GM03348 (cell line): ENCODE measurements at regions not wholly inside any gene's neighbourhood (a gene's known extent, or its start where the extent isn't known, plus 50 kb on each side); places are given as distances from the start of the nearest gene placed in this dataset.

ENCODE experiments used
- DNase-seq: peaks from one replicate; pipeline ENCODE4 v3.0.0; 2012; ENCODE audit warnings: low spot score

DNA sequence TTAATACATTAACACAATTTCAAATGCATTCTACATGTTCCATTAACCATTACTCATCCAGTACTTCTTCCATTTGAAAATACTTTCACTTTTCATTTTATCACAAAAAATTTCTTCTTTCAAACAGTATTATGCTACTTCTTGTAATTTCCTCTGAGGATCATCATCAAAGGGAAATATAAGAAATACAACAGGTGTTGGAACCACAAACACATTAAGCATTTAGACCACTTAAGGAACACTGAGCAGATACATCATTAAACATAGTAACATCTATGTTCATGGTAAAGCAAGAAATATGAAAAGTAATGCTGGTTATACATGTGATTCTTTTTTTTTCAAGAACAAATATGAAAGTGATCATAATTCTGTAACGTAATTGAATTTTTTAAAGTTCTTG lies 2207.0 kb downstream of the ARAP2 start:
- DNase-seq: no peak

DNA sequence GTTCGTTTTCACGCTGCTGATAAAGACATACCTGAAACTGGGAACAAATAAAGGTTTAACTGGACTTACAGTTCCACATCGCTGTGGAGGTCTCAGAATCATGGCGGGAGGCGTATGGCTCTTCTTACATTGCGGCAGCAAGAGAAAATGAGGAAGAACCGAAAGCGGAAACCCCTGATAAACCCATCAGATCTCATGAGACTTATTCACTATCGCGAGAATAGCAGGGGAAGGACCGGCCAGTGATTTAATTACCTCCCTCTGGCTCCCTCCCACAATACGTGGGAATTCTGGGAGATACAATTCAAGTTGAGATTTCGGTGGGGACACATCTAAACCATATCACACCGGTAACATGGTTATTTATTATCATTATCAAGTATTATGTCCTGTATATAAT lies 2204.5 kb downstream of the ARAP2 start:
- DNase-seq: no peak

DNA sequence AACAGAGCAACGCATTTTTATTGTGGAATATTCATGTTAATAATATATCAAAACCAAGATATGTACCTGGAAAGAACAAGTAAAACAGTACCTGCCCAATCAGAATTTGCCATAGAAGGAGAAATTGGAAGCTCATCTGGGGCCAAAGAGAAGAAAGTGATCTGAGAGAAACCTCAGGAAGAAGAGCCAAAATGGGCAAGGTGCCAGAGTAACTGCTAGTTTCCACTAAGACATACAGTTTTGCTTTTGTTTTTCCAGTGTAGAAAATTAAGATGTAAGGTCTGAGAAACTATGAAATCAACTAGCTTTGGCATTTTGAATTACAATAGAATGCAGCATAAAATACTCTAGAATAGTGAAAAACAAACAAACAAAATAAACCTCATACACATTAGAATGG lies 2201.2 kb downstream of the ARAP2 start:
- no peak for DNase-seq

DNA sequence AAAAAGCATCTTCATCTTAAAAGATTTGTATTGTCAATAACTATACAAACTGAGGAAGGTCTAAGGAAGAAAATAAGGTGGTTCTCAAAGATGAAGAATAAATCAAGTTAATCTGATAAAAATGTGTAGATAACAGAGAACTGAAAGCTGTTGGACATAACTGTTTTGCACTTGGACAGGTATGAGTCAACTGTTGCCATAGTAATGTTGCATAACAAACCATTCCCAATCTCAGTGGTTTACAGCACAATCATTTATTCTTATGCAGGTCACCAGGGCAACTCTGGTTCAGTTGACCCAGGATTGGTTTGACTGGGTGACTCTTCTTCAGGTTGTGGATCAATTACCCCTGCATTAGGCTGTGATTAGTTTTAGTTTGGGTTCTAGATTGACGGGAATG lies 2197.7 kb downstream of the ARAP2 start:
- DNase-seq: peak; percentile 19

DNA sequence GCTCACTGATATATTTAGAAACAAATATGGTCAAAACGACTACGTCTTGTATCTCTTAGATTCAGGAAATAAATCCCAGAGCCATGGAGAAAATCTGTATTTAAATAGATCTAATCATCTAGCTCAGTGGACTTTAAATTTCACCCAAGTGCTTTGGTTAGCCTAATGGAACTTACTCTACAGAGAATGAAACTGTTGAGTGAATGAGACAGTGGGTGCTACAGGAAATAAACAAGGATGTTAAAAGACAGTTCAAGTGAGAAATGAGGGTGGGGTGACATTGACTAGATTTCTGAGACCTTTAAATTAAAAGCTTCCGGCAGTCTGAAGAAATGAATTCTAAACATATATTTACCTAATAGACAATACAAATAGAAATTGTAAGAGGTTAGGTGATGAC lies 2197.0 kb downstream of the ARAP2 start:
- no peak for DNase-seq

DNA sequence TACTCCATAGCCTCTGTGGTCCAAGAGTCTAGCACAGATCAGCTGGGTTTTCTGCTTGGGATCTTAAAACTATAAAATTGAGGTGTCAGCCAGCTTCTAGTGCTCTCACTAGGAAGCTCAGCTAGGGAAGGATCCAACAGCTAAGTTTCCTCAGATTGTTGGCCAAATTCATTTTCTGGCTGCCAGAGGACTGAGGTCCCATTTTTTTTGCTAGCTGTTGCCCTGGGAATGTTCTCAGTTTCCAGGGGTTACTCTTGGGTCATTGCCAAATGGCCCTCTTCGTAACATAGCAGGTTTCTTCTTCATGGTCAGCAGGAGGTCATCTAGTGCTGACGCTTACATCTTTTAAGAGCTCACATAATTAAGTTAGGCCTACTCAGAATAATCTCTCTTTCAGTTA lies 2178.2 kb downstream of the ARAP2 start:
- no peak for DNase-seq

DNA sequence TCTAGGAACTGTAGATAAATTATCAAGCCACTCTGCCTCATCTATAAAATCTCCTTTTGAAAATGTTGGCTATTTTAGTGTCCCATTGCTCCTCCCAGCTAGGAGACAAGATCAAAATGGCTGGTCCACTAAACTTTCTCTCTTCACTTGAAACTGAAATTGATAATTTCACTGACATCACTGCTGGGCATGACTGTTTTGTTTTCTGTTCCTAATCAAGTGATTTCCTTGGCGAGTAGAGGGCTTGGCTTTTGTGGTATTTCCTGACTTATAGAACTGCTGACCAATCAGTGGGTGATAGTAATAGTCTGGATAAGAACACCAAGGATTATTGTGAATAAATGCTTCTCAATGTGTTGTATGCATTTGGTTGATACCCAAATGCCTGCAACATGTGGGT lies 2152.9 kb downstream of the ARAP2 start:
- DNase-seq: no peak

DNA sequence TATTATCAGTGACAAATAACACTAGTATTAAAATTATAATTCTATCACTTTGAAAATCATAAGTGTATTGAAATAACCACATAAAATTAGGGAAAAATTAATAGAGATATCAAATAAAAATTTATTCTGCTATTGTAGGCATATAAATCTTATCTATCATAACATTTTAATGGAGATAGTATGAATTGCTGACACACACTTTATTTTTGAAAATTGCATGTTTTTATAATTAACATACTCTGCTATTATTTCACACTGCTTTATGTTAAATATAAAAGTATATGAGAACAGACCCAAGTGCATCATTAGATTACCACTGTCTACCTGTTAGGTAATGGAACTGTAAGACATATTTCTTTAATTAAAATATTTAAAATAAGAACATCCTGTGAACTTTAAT lies 2150.2 kb downstream of the ARAP2 start:
- DNase-seq: no peak

DNA sequence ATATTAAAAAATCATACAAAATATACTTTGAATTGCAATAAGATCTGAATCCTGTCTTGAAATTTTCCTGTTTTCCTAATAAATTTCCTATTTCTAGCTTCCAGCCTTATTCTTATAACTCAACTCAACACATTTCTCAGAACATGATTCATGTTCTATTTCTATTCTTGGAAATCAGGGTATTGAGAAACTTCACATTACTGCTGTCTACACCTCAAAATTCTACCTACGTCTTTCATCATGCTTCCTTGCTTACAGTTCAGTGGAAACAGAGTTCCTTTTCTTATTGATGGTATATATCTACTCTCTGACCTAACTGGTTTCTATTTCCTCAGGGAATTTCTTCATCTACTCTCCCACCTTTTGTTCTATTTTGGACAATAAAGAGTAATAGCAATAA lies 2139.0 kb downstream of the ARAP2 start:
- no peak for DNase-seq

DNA sequence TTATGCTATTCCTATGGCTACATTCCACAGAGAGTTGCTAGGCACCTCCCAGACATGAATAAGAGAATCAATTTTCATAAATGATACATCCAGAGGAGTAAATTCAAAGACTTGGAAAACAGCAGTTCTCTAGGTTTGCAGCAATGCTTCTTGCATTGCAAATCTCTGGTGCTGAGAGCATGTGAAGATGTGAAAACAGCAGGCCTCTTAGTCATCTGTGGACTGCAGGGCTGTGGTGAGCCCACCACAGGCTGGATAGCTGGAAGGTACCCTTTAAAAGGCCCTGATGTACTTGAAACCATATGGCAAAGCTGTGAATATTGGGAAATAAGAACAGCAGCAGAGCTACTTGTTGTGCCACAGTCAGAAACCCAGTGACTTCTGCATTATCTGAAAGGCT lies 2135.9 kb downstream of the ARAP2 start:
- DNase-seq: peak; percentile 6

DNA sequence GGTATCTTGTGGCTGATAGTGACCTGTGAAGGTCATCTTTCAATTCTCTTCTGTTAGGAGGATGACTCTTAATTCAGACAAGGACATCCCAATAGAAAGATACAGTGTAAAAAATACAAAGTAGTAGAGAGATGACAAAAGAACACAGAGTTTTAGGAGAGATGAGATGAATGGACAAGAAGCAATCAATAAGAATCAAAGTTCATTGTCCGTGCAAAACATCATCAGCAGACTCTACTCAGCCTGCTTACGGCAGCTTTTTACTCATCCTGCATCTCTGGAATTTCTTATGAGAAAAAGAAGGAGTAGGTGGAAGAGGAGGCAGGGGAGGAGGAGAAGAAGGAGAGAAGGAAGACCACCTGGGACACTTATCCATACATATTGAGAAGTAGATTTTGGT lies 2131.7 kb downstream of the ARAP2 start:
- no peak for DNase-seq

DNA sequence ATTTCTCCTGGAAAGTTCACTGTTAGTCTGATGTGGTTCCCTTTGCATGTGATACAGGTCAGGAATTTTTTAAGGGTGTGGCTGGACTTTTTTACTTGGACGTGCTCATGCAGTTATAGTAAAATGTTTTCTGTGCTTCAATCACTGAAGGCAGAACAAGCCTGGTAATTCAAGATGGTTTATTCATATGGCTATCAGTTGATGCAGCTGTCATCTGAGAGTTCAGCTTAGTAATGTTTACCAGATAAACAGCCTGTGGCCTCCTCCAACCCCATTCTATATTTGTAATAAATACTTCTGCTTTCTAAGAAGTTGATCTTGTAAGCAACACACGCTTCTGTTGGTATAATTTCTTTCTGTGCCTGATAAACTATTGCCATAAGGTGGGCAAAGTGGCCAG lies 2105.9 kb downstream of the ARAP2 start:
- DNase-seq: no peak

DNA sequence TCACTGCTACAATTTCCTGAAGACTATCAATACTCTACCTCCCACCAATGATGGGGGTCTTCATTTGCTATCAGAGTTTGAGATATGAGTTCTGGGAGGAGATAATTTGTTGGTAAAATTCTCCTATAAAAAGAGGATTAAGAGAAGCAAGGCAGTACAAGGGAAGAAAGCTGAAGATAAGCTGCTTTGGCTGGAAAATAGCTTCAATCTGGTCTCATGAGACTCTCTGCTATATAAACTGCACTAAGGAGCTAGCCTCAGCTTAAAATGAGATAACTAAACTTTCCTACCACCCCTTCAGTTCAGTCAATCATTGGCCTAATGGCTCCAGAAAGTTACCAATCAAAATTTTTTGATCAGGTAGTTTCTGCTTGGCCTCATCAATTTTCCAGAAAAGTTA lies 2105.0 kb downstream of the ARAP2 start:
- DNase-seq: no peak

DNA sequence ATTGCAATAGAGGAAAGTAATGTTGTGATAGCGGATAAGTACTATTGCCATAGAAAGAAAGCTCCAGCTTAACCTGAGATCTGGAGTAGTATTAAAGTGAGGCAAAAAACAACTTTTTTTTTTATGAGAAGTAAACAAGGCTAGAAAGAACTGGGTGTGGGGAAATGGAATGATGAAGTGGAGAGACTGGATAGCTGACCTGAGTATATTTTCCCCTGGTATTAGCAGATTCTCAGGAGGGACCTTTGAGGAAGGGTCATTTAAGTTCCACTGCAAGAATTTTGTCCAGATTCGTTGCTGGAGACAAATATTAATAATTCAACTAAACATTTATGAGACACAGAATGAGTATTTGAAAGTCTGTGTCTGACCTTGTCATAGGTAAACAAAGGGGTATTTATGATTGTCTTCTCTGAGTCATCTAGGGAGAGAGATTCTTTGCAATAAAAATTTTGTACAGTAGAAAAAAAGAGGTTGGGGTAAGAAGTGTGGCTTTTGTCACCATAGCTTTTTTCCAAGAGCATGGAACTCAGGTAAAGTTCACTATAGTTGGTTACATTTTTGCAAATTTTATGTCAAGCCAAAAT lies 2095.9 kb downstream of the ARAP2 start:
- DNase-seq: no peak

DNA sequence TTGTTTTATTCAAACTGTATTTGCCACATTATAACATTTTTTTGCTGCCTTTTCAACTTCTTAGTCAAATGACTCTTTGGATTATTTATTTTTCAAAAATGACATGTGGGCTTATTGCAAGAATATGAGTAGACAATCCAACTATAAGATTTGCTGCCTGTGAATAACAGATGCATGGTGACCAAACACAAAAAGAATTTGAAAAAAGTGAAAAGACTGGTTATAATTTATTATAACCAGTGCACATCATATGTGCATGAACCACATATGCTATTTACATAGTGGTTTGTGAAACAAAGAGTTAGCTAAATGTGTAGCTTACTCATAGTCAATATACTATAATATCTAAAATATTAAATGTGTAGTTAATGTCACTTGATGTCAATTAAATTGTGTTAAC lies 2086.8 kb downstream of the ARAP2 start:
- no peak for DNase-seq

DNA sequence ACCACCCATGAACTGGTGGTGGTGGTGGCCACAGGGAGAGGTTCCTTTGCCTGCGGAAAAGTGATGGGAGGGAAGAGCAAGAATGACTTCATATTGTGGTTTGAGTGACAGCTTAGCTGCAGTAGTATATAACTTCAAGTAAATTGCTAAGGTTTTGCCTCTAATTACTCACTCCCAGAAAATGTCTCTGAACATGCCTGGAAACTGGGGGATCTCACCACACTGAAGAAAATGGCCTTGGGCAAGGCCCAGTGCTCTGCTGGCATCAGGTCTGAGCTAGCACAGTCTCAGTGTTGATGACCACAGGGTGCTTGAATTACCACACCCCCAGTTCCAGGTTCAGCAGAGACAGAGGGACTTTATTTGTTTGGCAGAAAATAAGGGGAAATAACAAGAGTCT lies 2085.4 kb downstream of the ARAP2 start:
- no peak for DNase-seq

DNA sequence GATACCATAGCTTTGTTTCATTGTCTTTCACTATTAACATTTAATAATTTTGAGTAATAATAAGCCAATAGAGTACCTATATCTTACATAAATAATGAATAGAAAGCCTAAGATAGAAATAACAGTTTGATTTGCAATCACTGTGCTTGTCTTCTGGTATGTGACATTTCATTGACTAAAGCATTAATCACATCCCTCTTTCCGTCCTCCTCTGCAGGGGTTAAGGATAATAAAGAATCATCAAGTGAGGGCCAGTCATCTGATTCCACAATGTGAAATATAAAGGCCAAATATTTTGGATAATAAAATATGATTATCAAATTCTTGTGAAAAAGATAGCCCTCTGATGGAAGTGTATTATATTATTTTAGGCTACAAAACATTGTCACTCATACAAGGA lies 2073.4 kb downstream of the ARAP2 start:
- no peak for DNase-seq

DNA sequence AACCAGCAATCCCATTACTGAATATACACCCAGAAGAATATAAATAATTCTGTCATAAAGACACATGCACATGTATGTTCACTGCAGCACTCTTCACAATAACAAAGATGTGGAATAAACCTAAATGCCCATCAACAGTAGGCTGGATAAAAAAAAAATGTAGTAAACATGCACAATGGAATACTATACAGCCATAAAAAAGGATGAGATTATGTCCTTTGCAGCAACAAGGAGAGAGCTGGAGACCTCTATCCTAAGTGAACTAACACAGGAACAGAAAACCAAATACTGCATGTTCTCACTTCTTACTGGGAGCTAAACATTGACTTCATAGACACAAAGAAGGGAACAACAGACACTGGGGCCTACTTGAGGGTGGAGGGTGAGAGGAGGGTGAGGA lies 2067.7 kb downstream of the ARAP2 start:
- DNase-seq: no peak

DNA sequence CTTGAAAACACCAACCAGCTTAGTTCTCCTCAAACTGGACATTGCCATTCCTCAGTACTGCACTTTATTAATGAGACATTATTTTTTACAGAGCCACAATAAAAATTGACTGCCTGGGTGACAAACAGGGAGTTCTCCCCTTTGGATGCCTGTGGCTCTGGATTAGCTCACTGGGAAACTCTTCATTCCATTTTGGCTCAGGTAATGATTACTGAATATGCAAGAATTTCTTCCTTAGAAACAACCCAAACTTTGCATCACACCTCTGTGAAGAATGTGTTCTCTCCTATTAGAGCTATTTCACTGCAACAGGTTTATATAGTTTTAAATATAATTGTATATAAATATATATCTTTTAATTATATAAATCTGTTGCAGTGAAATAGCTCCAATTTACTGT lies 2065.8 kb downstream of the ARAP2 start:
- no peak for DNase-seq

DNA sequence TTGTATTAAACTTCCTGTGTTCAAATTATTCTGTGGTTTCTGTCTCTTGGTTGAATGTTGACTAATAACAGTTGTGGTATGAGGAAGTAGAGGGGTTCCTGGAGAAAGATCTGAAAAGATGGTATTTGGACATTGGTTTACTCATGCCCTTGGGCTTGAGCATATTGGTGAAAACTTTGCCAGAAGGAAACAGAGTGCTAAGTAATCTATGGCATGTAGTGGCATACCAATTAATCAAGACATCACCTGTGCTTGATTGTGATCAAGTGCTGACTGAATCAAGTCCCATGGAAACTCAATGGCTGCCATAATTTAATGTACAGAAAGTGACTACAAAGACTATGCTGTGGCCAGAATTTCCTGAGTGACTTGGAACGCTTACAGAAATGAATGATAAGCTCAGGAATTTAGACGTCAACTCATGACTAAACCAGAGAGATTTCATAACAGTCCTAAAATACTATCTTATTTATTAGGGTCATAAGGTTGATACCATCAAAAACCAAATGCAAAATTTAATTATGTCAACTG lies 2062.9 kb downstream of the ARAP2 start:
- peak; percentile 63 for DNase-seq

DNA sequence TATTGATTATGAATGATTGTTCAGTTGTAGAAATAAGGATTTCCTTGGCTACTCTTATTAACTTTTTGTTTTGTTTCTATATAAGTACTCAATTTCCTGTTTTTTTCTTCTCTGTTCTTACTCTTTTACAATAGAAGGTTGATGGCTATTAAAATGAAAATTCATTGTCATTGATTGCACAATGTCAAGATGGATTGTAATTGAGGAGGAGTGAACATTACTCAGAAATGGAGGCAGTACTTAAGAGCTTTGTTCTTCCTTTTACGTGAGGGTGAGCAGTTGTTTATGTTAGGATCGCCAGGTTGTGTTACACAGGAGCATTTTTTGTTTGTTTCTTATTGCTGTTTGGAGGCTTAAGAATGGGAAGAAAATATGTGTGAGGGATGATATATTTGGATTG lies 2062.4 kb downstream of the ARAP2 start:
- no peak for DNase-seq

DNA sequence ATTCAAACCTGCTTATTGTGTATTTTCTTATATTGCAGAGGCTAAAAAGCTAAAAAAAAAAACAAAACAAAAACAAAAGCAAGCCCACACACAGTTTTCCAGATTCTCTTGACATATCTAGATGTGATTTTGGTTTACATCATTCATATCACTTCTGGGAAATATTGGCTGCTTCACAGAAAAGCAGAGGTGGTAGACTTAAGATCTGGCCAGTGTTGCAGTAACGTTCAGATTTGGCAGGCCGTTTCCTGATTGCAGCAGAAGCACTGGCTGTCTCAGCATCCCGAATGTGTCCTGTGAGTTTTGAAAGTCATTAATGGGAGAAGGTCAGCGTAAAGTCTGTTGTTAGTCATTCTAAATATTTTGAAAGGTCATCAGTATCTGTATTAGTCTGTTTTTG lies 2062.0 kb downstream of the ARAP2 start:
- DNase-seq: no peak

DNA sequence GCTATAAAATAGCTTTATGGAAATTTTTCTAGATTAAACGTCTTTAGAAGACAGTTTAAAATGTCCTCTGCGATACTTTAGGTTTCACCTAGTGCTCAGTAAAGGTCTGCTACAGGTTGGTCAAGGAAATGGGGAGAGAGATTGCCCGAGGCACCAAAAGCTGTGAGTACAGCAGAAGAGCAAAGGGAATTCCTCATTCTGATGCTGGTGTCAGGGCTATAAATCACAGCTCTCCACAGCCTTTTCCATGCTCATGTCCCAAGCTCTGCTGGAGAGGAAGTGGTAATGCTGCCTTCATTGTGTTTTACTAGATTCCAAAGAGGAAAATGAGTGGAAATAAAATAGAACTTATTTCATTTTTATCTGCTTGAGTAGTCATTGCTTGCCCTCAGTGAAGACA lies 2060.4 kb downstream of the ARAP2 start:
- no peak for DNase-seq

DNA sequence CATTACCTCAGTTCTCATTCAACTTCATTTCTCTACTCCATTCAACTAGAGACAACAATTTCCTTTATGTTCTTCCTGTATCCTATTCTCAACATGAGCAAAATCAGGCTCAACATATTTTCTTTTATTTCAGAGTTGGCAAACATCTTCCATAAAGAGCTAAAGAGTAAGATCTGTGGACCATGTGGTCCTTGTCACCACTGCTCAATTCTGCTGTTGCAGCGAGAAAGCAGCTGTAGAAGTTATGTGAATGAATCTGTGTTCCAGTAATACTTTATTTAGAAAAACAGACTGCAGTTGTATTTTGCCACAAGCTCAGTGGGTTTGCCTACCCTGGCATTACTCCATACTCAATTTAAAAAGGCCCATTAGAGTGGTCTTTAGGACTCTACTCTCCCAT lies 2057.3 kb downstream of the ARAP2 start:
- DNase-seq: no peak

DNA sequence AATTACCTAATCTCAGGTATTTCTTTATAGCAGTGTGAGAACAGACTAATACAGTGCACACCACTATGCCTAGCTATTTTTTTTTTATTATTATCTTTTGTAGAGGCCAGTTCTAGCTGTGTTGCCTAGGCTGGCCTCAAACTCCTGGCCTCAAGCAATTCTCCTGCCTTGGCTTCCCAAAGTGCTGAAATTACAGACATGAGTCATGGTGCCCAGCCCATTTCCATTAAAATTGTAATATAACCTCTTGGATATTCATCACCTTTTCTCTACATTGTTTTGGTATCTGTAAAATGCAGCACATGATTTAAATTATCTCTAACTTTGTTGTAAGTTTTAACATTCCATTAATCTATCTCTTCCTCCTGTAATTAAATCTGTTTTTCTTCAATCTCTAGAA lies 2052.9 kb downstream of the ARAP2 start:
- no peak for DNase-seq
